Ascending aorta (tissue), 2 donors: ENCODE measurements at regions not wholly inside any gene's neighbourhood (a gene's known extent, or its start where the extent isn't known, plus 50 kb on each side); places are given as distances from the start of the nearest gene placed in this dataset.

ENCODE experiments used
- DNase-seq, 2 donors: peaks; one replicate each; pipeline ENCODE4 v3.0.0-alpha.2; 2019; ENCODE audit warnings: low spot score in 2 of 2
- H3K27ac ChIP-seq, 2 donors: fragments of 200-600 bp; sonication (generic); one replicate each; pipeline ENCODE4 v1.5.1; 2016 to 2017; ENCODE audit warnings: mild to moderate bottlenecking in 1 of 2
- H3K27me3 ChIP-seq: fragments of 200-600 bp; sonication (generic); one replicate; pipeline ENCODE4 v1.5.1; 2017
- H3K36me3 ChIP-seq, 2 donors: fragments of 200-600 bp; sonication (generic); one replicate each; pipeline ENCODE4 v1.5.1; 2016
- H3K4me1 ChIP-seq, 2 donors: fragments of 200-600 bp; sonication (generic); one replicate each; pipeline ENCODE4 v1.5.1; 2016 to 2017; ENCODE audit warnings: mild to moderate bottlenecking in 1 of 2
- H3K4me3 ChIP-seq, 2 donors: fragments of 200-600 bp; sonication (generic); one replicate each; pipeline ENCODE4 v1.5.1; 2016 to 2017; ENCODE audit warnings: mild to moderate bottlenecking in 1 of 2
- H3K9me3 ChIP-seq, 2 donors: fragments of 200-600 bp; sonication (generic); one replicate each; pipeline ENCODE4 v1.5.1; 2016
- intact Hi-C: fragments of 100-400 bp; cut with DNase I; formaldehyde crosslinking; loops from one replicate; pipeline ENCODE4 v1.15.1; 2023
- TF ChIP-seq, protein P1 (sequence below), 3 experiments: fragments of 200-600 bp in 2 of 3; fragments of 450-650 bp in 1 of 3; sonication (generic) in 2 of 3; IDR thresholded peaks; one replicate each; pipeline ENCODE4 v1.5.1; 2016 to 2019; ENCODE audit warnings: antibody characterized with exemption in 3 of 3, mild to moderate bottlenecking in 1 of 3, moderate library complexity in 1 of 3

DNA sequence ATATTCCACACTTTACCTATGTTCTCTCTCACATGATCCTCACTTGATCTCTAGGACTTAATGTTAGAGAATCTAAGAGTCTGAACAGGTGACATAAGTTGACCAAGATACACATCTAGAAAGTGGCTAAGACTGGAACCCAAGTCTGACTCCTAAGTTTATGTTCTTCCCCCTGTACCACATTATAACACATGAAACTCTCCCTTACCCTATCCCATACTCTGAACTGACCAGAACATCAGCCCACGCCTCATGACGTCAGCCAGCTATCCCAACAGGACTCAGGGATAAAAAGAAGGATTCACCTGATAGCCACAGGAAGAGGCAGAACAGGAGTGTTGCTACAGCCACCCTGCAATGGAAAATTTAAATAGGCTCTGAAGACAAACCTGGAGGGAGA is 392.2 kb downstream of the ZEB2 start:
- H3K27ac ChIP-seq, result no peak overlapping the region
- no peaks in the 10 kb centered on the region for H3K36me3 ChIP-seq

DNA sequence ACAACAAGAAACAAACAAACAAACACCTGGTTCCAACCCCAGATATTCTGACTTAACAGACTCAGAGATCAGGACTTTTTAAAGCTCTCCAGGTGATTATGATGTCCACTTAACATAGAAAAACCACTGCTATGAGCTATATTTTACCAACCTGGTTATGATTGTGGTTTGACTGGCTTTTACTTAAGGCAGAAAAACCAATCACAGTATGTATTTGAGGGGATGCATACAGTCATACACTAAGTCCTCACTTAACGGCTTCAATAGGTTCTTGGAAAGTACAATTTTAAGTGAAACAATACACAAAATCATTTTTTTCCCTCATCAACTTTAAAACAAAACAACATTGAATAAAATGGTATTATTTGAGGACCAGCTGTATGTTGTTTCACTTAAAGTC is 393.6 kb downstream of the ZEB2 start:
- Histone ChIP-seq H3K9me3 (no peaks in the 10 kb centered on the region), H3K36me3 (no peaks in the 10 kb centered on the region), H3K27ac (no peak overlapping the region), H3K27me3 (no peaks in the 10 kb centered on the region), H3K4me3 (no peak overlapping the region), H3K4me1 (no peaks in the 10 kb centered on the region)
- no peak for DNase-seq
- TF ChIP-seq, protein P1, sequence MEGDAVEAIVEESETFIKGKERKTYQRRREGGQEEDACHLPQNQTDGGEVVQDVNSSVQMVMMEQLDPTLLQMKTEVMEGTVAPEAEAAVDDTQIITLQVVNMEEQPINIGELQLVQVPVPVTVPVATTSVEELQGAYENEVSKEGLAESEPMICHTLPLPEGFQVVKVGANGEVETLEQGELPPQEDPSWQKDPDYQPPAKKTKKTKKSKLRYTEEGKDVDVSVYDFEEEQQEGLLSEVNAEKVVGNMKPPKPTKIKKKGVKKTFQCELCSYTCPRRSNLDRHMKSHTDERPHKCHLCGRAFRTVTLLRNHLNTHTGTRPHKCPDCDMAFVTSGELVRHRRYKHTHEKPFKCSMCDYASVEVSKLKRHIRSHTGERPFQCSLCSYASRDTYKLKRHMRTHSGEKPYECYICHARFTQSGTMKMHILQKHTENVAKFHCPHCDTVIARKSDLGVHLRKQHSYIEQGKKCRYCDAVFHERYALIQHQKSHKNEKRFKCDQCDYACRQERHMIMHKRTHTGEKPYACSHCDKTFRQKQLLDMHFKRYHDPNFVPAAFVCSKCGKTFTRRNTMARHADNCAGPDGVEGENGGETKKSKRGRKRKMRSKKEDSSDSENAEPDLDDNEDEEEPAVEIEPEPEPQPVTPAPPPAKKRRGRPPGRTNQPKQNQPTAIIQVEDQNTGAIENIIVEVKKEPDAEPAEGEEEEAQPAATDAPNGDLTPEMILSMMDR (IDR thresholded peaks at IDR 0.05), result no peak
- intact Hi-C loops, result no loop called here

More for the DNA sequence above, 392.2 kb downstream of the ZEB2 start:
- TF ChIP-seq, protein P1 (IDR thresholded peaks at IDR 0.05), result no peak
- no peak for DNase-seq
- no peaks in the 10 kb centered on the region for H3K4me1 ChIP-seq
- no peaks in the 10 kb centered on the region for H3K27me3 ChIP-seq
- intact Hi-C loops, result no loop called here
- H3K9me3 ChIP-seq, result no peaks in the 10 kb centered on the region
- no peak overlapping the region for H3K4me3 ChIP-seq

DNA sequence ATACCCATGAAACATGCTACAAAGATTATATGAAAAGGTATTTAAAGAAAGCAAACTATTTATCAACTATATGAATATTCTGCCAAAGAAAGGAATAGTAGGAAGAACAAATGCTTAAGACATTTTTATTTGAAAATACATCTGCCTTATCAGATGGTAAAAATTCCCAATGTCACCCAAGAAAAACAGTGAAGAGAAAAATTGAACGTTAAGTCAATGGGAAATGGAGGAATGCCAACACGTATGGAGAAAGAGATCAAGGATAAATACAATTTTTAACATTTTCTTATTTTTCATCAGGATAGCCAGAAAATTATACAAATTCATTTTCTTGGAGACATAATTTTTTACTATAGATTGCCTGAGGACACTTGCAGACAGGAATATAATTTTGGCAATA is 394.2 kb downstream of the ZEB2 start:
- H3K27me3 ChIP-seq, result no peaks in the 10 kb centered on the region
- H3K36me3 ChIP-seq, result no peaks in the 10 kb centered on the region
- DNase-seq, result no peak
- intact Hi-C loops, result no loop called here
- H3K4me3 ChIP-seq, result no peak overlapping the region
- TF ChIP-seq, protein P1 (IDR thresholded peaks at IDR 0.05), result no peak
- H3K27ac ChIP-seq, result no peak overlapping the region
- no peaks in the 10 kb centered on the region for H3K4me1 ChIP-seq
- H3K9me3 ChIP-seq, result no peaks in the 10 kb centered on the region

DNA sequence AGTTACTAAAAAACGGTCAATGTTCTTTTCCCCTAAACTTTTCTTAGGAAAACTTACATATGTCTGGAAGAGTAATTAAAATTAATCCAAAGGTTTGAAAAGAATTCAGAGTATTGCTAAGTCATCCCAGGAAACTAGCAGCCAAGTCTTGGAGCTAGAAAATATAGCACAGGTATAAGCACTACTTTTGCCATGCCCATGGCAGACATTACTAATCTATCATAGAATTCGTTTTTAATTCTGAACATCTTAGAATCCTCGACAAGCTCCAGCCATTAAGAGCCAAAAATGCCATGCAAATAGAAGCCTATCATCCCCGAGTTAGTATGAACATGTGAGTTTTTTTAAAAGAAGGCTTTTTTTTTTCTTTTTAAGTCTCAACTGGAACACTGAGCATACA is 395.0 kb downstream of the ZEB2 start:
- no peaks in the 10 kb centered on the region for H3K4me1 ChIP-seq
- intact Hi-C loops, result no loop called here

DNA sequence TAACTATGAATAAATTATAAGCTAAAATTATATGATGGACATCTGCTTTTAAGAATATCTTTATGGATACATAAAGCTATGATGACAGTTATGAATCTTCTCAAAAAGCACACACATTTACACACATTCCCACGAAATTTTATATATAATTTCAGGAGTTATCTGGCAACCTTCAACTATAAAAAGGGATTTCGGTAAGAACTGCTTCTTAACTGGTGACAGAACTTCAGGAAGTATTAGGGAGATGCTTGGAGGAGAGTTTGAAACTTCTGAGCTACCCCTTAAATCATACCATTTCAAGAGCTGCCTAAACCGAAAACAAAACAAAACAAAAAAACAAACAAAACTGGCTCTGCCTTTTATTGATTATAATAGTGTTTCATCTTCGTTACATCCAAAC is 399.4 kb downstream of the ZEB2 start:
- TF ChIP-seq, protein P1 (IDR thresholded peaks at IDR 0.05), result no peak
- H3K36me3 ChIP-seq, result no peaks in the 10 kb centered on the region
- intact Hi-C loops, result no loop called here
- no peaks in the 10 kb centered on the region for H3K4me1 ChIP-seq
- no peak overlapping the region for H3K27ac ChIP-seq
- no peak overlapping the region for H3K4me3 ChIP-seq
- H3K27me3 ChIP-seq, result no peaks in the 10 kb centered on the region
- DNase-seq, result no peak
- no peaks in the 10 kb centered on the region for H3K9me3 ChIP-seq

More for the DNA sequence above, 395.0 kb downstream of the ZEB2 start:
- Histone ChIP-seq H3K36me3 (no peaks in the 10 kb centered on the region), H3K27me3 (no peaks in the 10 kb centered on the region), H3K9me3 (no peaks in the 10 kb centered on the region), H3K4me3 (no peak overlapping the region), H3K27ac (no peak overlapping the region)
- DNase-seq, result no peak
- TF ChIP-seq, protein P1 (IDR thresholded peaks at IDR 0.05), result no peak

DNA sequence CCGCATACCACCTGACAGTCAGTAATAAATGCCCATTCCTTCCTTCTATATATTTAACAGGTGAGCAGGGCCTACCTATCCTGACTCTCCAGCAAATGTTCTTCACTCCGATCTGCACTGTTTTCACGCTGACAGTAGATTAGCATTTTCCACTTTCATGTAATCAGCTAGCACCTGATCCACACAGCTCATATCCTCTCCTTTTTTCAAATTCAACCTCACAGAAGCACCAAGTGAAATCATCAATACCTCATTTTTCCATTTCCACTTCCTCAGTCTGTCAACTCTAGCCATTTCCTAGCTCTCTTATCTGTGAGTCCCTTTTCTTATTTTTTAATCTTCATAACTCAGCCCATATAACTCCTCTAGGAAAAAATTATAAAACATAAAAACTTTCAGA is 402.8 kb downstream of the ZEB2 start:
- TF ChIP-seq, protein P1 (IDR thresholded peaks at IDR 0.05), result no peak
- Histone ChIP-seq H3K27me3 (no peaks in the 10 kb centered on the region), H3K4me3 (no peak overlapping the region), H3K9me3 (peaks cover 0 to 7% of the 10 kb centered on the region in 2 donors), H3K4me1 (no peaks in the 10 kb centered on the region), H3K36me3 (no peaks in the 10 kb centered on the region), H3K27ac (no peak overlapping the region)
- intact Hi-C loops, result no loop called here
- DNase-seq, result no peak
